NCI-H1092 treated with DMSO at 0.1 percent for 48 hours (cell line): ENCODE measurements at regions not wholly inside any gene's neighbourhood (a gene's known extent, or its start where the extent isn't known, plus 50 kb on each side); places are given as distances from the start of the nearest gene placed in this dataset.

Experiments used
- DNase-seq: peaks from one replicate; lab custom pipeline; 2025; lab: John Stamatoyannopoulos, UW

GRCh38 chr9:81259896-81260295 lies 429.5 kb downstream of the TLE1 start:
- no peak for DNase-seq

- no peak for DNase-seq
These were observed 433.0 kb downstream of the TLE1 start for GRCh38 chr9:81256368-81256767.

- no peak for DNase-seq
These were observed 438.7 kb downstream of the TLE1 start for GRCh38 chr9:81250606-81251005.

GRCh38 chr9:81250041-81250440 lies 439.3 kb downstream of the TLE1 start:
- no peak for DNase-seq

GRCh38 chr9:81245254-81245956 lies 443.9 kb downstream of the TLE1 start:
- DNase-seq, result no peak

- no peak for DNase-seq
These were observed 444.7 kb downstream of the TLE1 start for GRCh38 chr9:81244631-81245030.

- DNase-seq, result no peak
These were observed 446.5 kb downstream of the TLE1 start for GRCh38 chr9:81242866-81243265.

GRCh38 chr9:81239388-81239787 lies 450.0 kb downstream of the TLE1 start:
- DNase-seq, result no peak

GRCh38 chr9:81237565-81238231 lies 451.6 kb downstream of the TLE1 start:
- no peak for DNase-seq

GRCh38 chr9:81234924-81235610 lies 454.3 kb downstream of the TLE1 start:
- DNase-seq, result no peak

GRCh38 chr9:81231011-81231410 lies 458.3 kb downstream of the TLE1 start:
- DNase-seq, result no peak

GRCh38 chr9:81227507-81228245 lies 461.7 kb downstream of the TLE1 start:
- DNase-seq, result no peak

- DNase-seq, result no peak
These were observed 463.8 kb downstream of the TLE1 start for GRCh38 chr9:81225596-81225995.

- no peak for DNase-seq
These were observed 464.9 kb downstream of the TLE1 start for GRCh38 chr9:81224166-81225081.

- no peak for DNase-seq
These were observed 474.4 kb downstream of the TLE1 start for GRCh38 chr9:81214975-81215374.

- DNase-seq, result no peak
These were observed 475.9 kb downstream of the TLE1 start for GRCh38 chr9:81213456-81213855.

- DNase-seq, result no peak
These were observed 477.6 kb downstream of the TLE1 start for GRCh38 chr9:81211741-81212140.

- DNase-seq, result no peak
These were observed 481.7 kb downstream of the TLE1 start for GRCh38 chr9:81207651-81208050.

GRCh38 chr9:81202292-81202691 lies 487.1 kb downstream of the TLE1 start:
- DNase-seq, result no peak

- no peak for DNase-seq
These were observed 494.1 kb downstream of the TLE1 start for GRCh38 chr9:81195206-81195605.
